Ureter (tissue), 1 donor: ENCODE measurements at regions not wholly inside any gene's neighbourhood (a gene's known extent, or its start where the extent isn't known, plus 50 kb on each side); places are given as distances from the start of the nearest gene placed in this dataset.
"Not testable (repeated sequence)": the region's sequence is repeated elsewhere in the genome, so short reads cannot be mapped to it uniquely, and the experiment has no call there.

ENCODE experiments used
- DNase-seq: peaks from one replicate; pipeline ENCODE4 v3.0.0-alpha.2; 2020; ENCODE audit warnings: low spot score
- donor health status: DM: yes; HTN: yes; CAD: no.

DNA sequence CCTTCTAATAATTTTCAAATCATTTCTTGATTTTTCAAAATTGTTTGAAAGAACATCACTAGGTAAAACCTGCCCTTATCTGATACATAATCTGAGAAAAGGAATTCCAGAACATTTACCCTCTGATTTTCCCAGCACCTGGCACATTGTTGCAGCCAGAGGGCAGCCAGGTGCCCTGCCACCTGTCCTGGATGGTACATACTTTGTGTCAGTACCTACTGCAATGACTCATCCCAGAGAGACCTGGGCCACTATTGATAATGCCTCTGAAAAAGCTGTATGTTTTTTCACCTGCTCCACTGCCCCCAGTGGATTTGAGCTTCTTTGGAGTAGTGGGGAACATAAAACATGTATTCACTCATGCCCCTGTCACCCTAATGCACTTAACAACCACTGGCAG lies 648.9 kb upstream of the GBE1 start:
- DNase-seq: no peak

DNA sequence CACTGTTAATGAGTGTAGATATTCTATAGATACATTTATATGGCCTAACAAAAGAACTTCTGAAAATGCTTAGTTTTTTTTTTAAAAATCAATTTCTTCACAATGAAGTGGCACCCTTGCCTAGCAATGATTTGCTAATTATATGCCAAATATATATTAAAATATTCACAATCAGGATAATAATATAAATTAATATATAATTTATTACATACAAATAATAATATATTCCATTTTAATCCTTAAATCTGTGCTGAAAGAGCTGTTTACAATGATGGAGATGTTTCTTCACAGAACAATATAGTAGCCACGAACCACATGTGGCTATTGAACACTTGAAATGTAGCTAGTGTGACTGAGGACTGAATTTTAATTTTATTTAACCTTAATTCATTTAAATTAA lies 648.4 kb upstream of the GBE1 start:
- no peak for DNase-seq

DNA sequence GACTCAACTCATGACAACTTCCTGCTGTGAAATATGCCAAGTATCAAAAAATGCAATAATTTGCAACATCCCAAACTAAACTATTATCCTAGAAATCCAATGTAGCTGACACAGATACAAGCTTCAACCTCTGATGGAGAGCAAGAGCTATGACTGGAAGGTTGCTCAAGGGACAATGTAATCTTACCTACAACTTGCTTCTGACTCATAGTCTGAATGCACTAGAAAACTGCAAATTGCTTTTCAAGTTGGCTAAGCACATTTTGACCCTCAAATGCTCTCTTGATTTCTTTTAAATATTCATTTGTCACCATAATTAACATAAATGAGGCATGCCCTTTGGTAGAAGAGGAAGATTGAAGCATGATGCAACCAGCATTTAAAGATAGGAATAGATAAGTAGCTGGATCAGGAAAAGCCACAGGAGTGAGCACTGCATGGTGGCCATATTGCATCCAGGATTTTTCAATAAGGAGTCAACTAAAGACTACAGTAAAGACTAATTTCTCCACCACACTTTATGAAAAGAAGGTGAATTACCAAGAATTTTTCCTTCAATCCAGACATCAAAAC lies 630.8 kb upstream of the GBE1 start:
- DNase-seq: no peak

DNA sequence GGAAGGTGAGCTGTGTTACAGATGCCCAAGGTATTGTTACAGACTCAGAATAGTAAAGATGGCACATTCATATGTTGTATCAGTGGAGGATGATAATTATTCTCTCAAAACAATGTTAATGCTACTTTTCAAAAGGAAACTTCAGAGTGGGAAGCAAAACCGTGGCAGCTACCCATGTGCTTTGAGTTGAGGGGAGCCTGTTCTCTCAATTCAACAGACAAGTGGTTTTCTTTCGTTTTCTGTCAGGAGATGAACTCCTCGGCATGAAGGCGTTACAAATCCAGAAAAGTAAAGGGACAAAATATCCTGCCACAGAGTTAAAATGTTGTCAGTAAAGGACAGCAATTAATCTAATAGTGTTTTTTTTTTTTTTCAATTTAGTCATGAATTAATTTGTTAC lies 629.4 kb upstream of the GBE1 start:
- DNase-seq: no peak

DNA sequence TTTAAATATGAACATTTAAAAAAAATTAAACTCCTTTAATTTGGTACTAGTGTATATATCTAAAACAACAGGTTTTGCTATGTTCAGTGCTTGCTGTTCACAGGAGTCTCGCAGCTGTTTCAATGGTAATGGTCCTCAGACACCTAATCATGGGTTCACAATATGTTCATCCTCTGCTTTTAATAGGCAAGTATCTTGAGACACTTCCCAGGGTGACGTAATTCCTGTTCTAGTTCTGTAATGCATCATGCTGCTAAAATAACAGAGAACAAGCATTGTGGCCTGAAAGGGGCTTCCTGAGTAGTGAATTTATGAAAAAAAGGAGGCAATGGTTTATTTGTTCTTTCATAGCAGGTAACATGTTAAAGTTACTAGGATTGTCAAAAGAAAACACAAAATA lies 625.2 kb upstream of the GBE1 start:
- DNase-seq: no peak

DNA sequence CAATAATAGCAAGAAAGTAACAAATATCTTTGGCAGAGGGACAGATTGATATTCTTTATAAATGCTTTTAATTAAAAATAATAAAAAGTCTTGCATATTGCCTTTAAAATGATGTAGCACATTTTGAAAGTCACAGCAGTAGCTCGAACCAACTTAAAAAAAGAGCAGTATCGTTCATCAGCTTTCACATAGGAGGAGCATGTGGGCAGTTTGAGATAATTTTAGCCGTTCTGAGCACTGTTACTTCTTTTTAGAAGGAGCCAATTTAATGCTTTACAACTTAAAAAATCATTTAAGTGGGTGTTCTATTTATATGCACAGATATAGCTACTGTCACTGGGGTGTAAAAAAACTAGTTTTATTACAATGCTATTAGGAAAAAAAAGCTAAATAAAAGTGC lies 622.7 kb upstream of the GBE1 start:
- no peak for DNase-seq

DNA sequence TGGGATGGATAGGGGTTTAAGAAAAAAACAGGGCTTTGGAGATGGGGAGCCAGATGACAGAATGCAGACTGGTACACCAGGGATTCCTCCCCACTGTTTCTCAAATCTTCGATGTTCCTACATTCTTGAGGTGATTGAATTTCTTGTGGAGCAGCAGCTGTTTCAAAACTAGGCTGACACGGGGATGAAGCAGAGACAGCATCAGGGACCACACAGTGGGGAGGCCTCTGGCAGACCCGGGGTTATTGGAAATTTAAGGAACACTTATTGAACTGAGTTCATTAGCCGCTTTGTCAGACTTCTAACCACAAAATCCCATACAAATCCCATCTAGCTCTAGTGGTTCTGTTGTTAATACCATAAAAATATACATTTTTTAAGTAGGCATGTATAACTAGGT lies 621.4 kb upstream of the GBE1 start:
- no peak for DNase-seq

DNA sequence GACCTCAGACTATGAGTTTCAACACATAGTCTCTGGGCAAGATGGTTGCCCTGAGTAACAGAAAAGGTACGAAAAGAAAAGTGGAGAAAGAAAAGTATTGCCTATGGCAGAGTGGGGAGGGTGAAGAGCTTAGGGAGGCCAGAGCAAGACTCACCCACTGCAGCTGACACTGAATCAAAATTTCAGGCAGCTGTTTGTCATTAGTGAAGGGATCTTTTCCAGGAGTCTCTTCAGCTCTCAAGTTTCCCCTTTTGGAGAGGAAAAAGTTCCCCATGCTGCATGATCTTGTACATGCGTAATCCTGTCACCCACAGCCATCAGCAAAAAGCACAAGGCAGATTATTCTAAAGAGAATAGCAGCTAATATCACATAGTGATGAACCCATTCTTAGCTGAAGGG lies 616.9 kb upstream of the GBE1 start:
- no peak for DNase-seq

DNA sequence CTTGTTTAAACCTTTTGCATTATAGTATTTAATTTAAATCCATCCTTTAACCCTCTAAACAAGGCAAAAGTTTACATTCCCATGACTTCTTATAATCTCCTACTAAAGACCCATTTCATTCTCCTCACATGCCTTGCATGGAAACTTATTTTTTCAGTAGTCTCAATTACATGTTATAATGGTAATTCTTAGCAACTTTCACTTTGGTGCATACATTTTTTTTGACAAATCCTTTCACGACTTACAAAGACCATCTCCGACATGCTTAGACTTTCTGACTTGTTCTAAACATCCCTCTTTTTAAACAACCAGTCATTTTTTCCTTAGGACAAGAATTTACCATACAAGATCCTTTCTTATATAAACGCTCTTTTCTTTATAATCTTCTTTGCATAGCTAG lies 615.4 kb upstream of the GBE1 start:
- no peak for DNase-seq

DNA sequence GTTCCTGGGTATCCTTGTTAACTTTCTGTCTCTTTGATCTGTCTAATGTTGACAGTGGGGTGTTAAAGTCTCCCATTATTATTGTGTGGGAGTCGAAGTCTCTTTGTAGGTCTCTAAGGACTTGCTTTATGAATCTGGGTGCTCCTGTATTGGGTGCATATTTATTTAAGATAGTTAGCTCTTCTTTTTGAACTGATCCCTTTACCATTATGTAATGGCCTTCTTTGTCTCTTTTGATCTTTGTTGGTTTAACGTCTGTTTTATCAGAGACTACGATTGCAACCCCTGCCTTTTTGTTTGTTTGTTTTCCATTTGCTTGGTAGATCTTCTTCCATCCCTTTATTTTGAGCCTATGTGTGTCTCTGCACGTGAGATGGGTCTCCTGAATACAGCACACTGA lies 612.4 kb upstream of the GBE1 start:
- not testable (repeated sequence) for DNase-seq

DNA sequence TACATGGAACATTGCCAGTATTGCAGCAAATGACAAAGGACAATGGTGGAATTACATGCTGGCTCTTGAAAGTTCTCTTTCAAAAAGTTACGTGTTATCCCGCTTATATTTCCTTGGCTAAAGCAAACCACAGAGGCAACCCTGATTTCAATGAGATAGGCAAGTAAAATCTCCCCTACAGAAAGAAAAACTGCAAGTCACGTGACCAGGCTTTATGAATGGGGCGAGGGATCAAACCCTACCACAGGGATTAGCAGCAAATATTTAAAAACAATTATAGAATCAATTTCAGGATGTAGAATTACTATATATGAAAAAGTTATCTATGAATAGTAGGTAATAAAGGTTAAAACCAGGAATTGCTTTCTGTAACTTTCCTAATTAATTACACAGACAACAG lies 603.4 kb upstream of the GBE1 start:
- DNase-seq: no peak

DNA sequence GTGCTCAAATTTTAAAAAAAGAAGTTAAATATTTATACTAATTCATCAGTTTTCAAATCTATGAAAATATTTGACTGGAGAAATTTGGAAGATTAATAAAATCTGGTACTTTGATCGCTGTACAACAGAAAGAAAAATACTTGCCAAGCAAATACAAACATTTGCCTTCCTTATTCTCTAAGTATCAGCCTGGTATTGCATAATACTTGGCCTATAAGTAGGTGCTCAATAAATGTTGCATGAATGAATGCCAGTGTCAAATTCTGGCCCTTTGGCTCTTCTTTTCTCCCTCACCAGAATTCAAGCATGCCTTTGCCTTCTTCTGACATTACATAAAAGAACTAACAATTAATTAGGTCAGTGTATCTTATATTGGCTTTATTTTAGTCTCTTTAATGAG lies 601.7 kb upstream of the GBE1 start:
- DNase-seq: no peak

DNA sequence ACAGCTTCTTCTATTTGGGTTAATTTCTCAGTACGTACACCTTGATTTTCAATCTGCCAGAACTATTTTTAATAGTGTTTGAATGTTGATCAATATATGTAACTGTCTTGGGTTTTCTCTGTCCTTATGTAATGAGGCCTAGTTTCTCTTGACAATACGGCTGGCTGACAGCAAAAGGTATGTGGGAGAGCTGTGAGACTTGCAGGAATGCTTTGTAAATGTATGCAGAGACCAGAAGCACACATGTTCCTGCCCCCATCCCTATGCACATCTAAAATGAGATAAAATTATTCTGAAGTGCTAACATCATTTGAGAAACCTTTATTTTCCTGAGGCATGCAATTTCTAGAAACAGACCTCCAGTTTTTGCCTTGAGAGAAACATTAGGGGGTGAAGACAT lies 593.8 kb upstream of the GBE1 start:
- no peak for DNase-seq

DNA sequence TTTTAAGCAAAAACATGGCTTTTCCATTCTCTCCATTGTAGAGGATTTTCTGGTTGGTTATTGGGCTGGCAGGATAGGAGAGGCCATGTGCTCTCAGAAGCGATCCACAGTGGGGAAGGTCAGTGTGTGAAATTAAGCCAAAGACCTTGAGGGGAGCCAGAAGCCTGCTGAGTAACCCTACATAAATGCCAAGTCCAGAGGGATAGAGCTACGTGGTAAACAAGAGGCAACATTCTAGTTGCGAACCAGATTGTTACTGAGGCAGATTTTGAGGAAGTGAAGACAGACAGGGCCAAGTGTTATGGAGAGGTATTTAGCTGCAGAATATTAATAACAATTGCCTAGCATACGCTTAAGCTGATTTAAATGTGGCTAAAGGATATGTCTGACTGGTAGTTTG lies 592.8 kb upstream of the GBE1 start:
- no peak for DNase-seq

DNA sequence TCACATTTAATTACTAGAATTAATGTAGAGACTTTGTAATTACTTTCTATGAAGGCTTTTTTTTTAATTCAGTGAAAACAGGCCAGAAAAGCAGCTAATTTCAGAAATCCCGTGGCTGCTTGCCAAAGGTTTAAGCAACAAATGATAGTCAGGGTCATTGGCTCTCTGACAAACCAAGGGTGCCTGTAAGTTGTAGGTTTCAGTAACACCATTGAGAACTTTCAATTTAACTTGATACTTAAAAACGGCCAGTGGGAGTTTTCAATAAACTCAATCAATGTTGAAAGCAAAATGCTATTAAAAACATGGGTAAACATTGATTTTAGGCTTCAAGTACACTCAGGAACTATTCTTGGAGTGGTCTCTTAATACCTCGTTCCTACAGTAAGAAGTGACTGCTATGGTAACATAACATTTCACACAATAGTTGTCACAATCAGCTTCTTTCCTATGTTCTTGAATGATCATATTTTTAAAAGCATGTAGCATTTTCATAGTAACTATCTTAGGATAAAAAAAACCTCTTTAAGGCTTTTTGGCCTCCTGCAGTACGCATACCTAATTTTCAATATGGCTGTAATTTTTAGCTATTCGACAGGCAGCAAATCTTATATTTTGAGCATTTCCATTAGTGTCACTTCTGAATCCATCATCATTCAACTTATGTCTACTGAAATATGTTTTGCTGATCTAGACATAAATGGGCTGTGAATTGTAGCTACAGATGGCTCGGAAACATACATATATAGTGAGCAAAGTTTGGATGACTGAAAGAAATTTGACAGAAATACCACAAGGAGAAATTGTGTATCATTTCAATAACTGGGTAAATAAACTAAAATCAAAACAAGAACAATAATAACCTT lies 592.1 kb upstream of the GBE1 start:
- DNase-seq: no peak

DNA sequence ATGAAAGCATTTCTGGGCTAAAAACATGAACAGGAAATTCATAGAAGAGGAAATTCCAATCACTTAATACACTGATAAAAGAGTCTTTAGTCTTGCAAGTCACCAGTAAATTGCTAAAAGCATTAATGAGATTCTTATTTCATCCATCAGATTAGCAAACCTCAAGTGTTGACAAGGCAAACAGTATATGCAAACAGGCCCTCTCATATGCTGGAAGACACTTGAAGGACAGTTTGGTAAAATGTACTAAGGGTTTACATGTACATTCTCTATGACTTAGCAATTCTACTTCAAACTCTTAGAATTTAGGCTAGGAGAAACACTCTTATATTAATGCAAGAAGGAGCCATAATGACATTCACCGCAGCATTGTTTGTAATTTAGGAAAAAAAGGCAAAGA lies 586.1 kb upstream of the GBE1 start:
- no peak for DNase-seq

DNA sequence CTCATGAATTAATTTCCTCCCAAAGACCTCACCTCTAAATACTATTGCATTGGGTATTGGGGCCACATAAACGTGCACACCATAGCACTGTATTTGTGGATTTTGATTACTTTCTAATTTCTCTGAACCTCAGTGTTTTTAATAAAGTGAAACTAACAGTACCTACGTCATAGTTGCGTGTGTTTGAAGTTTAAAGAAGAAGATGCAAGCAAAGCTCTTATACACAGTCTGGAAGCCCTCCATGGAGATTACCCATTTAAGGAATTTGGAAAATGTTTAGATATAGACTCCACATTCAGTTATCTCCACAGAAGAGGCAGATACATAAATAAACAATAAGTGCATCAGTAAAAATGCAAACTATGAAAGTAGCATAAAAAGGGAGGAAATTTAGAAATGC lies 581.1 kb upstream of the GBE1 start:
- DNase-seq: no peak

DNA sequence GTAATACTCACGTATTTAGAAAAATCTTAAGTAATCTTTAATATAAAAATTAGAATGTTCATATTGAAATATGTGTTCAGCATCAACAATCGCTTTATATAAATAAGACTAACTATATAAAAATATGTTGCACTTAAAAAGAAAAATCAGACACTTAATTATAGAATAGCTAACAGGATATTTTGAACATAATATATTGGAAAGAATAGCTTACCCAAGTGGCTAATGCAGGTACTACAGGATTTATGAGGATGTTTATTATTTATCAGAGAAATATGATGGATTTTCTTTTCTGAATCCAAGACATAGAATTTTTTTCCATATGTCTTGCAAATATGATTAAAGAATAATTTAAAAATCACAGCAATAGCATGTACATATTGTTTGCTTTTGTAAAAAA lies 567.9 kb upstream of the GBE1 start:
- DNase-seq: no peak

DNA sequence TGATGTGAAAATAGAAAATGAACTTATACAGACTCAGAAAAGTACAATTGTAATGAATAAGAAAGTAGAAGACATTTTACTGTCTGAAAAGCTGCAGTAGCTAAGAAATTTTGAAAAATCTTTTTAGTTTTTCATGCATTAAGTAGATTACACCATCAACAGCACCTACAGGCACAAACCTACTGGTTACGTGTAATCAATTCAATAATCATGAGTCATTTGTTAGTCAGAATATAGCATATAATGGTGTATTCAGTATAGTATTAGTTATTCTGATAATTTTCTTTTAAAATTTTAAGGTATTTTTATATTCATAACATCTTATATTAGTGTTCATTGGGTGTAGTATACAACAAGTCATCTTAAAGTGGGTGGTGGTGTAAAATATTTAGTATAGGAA lies 550.5 kb upstream of the GBE1 start:
- DNase-seq: no peak

DNA sequence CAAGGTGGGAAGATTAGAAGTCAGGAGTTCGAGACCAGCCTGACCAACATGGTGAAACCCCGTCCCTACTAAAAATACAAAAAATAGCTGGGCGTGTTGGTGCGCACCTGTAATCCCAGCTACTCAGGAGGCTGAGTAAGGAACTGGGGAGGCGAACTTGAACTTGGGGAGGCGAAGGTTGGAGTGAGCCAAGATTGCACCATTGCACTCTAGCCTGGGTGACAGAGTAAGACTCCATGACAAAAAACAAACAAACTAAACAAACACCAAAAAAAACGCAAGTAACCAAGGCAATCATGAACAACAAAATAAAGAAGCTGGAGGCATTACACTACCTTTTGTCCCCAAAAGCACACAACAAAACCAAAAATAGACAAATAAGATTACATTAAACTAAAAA lies 547.3 kb upstream of the GBE1 start:
- no peak for DNase-seq

DNA sequence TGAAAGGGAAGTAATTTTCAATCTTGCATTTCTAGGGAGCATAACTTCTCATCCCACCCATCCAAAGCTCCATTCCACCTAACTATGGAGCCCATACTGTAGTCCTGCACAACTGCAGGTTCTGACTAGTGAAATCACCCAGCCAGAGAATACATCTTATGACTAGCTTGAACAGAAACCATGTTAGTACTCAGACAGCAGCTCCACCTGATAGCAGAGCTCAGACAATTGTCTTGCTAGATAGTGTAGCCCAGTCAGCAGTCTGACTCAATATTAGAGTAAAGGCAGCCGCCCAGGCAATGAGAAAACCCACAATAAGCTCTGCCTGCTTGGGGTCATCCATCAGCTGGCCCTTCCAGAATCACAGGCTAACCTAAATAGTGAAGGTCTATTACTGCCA lies 544.7 kb upstream of the GBE1 start:
- no peak for DNase-seq

DNA sequence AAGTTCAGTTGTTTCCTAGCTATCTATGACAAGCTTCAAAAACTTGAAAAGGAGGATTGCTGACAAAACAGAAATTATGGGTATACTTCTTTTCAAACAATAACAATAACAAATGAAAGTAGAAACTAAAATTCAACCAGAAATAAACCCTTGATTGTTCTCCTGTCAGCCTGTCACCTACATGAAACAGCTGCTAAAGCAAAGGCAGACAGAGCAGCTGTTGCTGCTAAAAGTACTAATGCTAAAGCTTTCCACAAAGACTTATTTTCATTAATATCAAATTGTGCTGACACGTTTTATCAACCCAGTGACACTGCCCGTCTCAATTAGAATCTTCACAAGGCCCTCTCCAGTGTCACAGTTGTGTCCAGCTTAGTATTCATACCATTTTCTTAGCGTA lies 533.2 kb upstream of the GBE1 start:
- no peak for DNase-seq

DNA sequence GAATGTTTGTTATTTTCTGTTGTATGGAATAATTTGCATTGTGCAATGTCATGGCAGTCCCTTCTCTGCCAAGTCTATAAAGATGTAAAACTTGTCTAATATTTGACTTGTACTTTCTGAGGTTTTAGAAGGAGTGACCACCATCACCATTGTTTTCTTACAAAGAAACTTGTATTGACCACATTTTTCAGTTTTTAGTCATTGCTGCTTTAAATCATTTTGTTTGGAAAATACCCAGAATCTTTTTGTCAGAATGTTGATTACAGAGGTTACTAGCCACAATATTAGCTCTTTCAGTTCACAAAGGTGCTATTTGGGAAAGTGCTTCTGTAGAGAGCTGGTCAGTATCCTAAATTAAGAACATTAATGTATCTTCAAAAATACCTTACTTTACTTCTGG lies 532.4 kb upstream of the GBE1 start:
- no peak for DNase-seq

DNA sequence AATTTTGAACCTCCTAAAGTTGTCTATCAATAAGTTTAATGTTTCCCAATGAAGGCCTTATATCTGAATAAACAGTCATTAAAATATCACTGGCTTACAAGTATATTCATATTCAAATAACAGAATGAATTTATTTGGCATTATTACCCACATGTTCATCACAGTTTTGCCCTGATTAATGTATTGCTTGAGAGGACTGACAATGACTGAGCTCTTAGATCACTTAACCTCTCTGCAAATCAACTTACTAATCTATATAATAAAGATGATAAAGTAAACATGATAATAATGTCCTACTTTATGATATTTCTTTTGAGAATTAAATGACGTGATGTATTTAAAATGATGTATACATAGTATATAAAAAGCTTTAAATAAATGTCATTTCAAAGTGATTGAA lies 532.0 kb upstream of the GBE1 start:
- DNase-seq: no peak
